ENCODE measurements at regions not wholly inside any gene's neighbourhood (a gene's known extent, or its start where the extent isn't known, plus 50 kb on each side); places are given as distances from the start of the nearest gene placed in this dataset.

DNA sequence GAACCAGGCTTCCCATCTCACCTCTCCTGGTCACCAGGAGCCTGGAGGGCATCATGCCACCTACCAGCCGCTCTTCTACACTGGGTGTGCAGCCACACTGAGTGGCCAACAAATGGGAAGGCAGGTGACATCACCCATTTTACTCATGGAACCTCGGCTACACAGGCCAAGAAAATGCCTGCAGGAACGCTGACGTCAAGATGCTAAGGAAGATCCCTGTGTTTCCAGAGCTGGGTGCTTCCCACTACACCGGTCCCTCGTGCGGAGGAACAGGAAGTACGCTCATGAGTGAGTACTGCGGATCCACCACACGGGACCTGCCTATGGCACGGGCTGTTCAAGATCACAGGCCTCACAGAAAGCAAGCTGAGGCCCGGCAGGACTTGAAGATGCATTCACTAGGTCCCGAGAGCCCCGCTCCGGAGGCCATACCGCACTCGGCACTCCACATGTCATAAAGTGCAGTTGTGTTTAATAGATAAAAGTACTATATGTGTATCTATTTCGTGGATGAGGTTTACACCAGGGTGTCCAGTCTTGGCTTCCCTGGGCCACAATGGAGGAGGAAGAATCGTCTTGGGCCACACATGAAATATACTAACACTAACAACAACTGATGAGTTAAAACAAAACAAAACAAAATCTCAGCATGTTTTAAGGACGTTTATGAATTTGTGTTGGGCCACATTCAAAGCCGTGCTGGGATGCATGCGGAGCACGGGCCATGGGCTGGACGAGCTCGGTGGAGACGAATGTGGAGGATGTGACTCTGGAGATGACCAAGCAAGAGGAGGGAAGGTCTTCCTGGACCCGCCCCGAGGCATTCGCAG is 257.9 kb downstream of the THBS2 start:
- TF ChIP-seq, protein P1, sequence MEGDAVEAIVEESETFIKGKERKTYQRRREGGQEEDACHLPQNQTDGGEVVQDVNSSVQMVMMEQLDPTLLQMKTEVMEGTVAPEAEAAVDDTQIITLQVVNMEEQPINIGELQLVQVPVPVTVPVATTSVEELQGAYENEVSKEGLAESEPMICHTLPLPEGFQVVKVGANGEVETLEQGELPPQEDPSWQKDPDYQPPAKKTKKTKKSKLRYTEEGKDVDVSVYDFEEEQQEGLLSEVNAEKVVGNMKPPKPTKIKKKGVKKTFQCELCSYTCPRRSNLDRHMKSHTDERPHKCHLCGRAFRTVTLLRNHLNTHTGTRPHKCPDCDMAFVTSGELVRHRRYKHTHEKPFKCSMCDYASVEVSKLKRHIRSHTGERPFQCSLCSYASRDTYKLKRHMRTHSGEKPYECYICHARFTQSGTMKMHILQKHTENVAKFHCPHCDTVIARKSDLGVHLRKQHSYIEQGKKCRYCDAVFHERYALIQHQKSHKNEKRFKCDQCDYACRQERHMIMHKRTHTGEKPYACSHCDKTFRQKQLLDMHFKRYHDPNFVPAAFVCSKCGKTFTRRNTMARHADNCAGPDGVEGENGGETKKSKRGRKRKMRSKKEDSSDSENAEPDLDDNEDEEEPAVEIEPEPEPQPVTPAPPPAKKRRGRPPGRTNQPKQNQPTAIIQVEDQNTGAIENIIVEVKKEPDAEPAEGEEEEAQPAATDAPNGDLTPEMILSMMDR (IDR thresholded peaks at IDR 0.05) = no peak
- TF ChIP-seq EZH2 (IDR thresholded peaks at IDR 0.05; ENCODE audit: borderline replicate concordance, insufficient read depth, low read depth, low read length, poor library complexity, severe bottlenecking) = no peak

All from B cell (primary cell).